HCT116 (cell line): ENCODE measurements at regions not wholly inside any gene's neighbourhood (a gene's known extent, or its start where the extent isn't known, plus 50 kb on each side); places are given as distances from the start of the nearest gene placed in this dataset.
"Not testable (repeated sequence)": the region's sequence is repeated elsewhere in the genome, so short reads cannot be mapped to it uniquely, and the experiment has no call there.

Experiments used
- ATAC-seq: fragments of 200-7000 bp; cut with Tn5 transposase; 2 replicates; pipeline ENCODE4 v1.9.1; 2020; ENCODE audit warnings: mild to moderate bottlenecking, moderate library complexity
- BruUV-seq: library from RNA; stranded (reverse); fragments of 400-500 nt; replicated peaks from 2 replicates; lab custom pipeline; 2021; lab: Mats Ljungman, UMichigan
- CTCF ChIA-PET: fragments of 300-600 bp; sonication (Branson Sonifier 250); formaldehyde crosslinking; loops from one replicate; lab custom pipeline; 2021; ENCODE audit warnings: antibody characterized with exemption; lab: Charles Lee
- POLR2A ChIA-PET: fragments of 300-600, 350-600 bp; sonication (Branson Sonifier 250); formaldehyde crosslinking; loops from one replicate; lab custom pipeline; 2021; ENCODE audit warnings: antibody characterized with exemption; lab: Charles Lee
- RAD21 ChIA-PET, 2 experiments: fragments of 300-600 bp; sonication (Branson Sonifier 250); formaldehyde crosslinking; loops; one replicate each; lab custom pipeline; 2023; ENCODE audit warnings: low total read pairs in 2 of 2; ENCODE audit not compliant: uncharacterized antibody in 2 of 2, unreplicated experiment in 2 of 2, low non-redundant PET in 1 of 2; lab: Charles Lee
- DNase-seq: peaks from one replicate; pipeline ENCODE4 v3.0.0-alpha.2; 2010; ENCODE audit warnings: low read depth, low spot score
- H2AFZ ChIP-seq: fragments of 200-600 bp; shearing (Covaris generic), sonication (generic); 2 replicates; pipeline ENCODE4 v1.6.1; 2017; ENCODE audit warnings: low read depth, mixed run types, mixed read lengths, antibody characterized with exemption, low read length; ENCODE audit not compliant: poor library complexity, severe bottlenecking
- H3K27ac ChIP-seq: 2 replicates; pipeline ENCODE4 v1.5.1; 2012; ENCODE audit warnings: low read depth, low read length
- H3K27me3 ChIP-seq: fragments of 200-600 bp; sonication (generic); 2 replicates; pipeline ENCODE4 v1.6.1; 2016; ENCODE audit warnings: mixed run types, low read length, mixed read lengths; ENCODE audit not compliant: insufficient read depth
- H3K36me3 ChIP-seq, 2 experiments: fragments of 200-500 bp in 1 of 2; fragments of 200-600 bp in 1 of 2; sonication (Bioruptor generic) in 1 of 2; sonication (generic) in 1 of 2; 2 replicates each; pipeline versions ENCODE4 v1.5.1 to v1.6.1; 2014 to 2016; ENCODE audit warnings: low read length in 2 of 2, inconsistent platforms in 1 of 2, mixed read lengths in 1 of 2, mixed run types in 1 of 2; ENCODE audit not compliant: insufficient read depth in 2 of 2, control insufficient read depth in 1 of 2
- H3K4me1 ChIP-seq, 2 experiments: fragments of 200-600 bp in 1 of 2; sonication (generic) in 1 of 2; 2 replicates each; pipeline versions ENCODE4 v1.5.1 to v1.6.1; 2012 to 2017; ENCODE audit warnings: low read length in 2 of 2, inconsistent platforms in 1 of 2, mild to moderate bottlenecking in 1 of 2, mixed read lengths in 1 of 2, mixed run types in 1 of 2, moderate library complexity in 1 of 2; ENCODE audit not compliant: insufficient read depth in 2 of 2, control insufficient read depth in 1 of 2
- H3K4me2 ChIP-seq: fragments of 200-600 bp; sonication (generic); 2 replicates; pipeline ENCODE4 v1.6.1; 2017; ENCODE audit warnings: mixed run types, low read length, mixed read lengths
- H3K4me3 ChIP-seq, 2 experiments: fragments of 200-600 bp in 1 of 2; sonication (generic) in 1 of 2; replicated peaks in 1 of 2; 2 replicates each; pipeline ENCODE4 v1.5.1; 2011 to 2016; ENCODE audit warnings: low read length in 2 of 2, control low read depth in 1 of 2, low read depth in 1 of 2, mild to moderate bottlenecking in 1 of 2, mixed read lengths in 1 of 2, mixed run types in 1 of 2
- H3K79me2 ChIP-seq: fragments of 200-600 bp; sonication (generic); 2 replicates; pipeline ENCODE4 v1.6.1; 2017; ENCODE audit warnings: mild to moderate bottlenecking, mixed run types, low read length, moderate library complexity, mixed read lengths; ENCODE audit not compliant: insufficient read depth
- H3K9ac ChIP-seq: fragments of 200-600 bp; sonication (generic); 2 replicates; pipeline ENCODE4 v1.6.1; 2016; ENCODE audit warnings: low read length, mixed read lengths
- H3K9me2 ChIP-seq: fragments of 200-600 bp; sonication (generic), shearing (Covaris generic); 2 replicates; pipeline ENCODE4 v1.6.1; 2017; ENCODE audit warnings: mixed run types, mild to moderate bottlenecking, moderate library complexity; ENCODE audit not compliant: insufficient read depth
- H3K9me3 ChIP-seq, 2 experiments: fragments of 200-500 bp in 1 of 2; fragments of 200-600 bp in 1 of 2; sonication (Bioruptor generic) in 1 of 2; sonication (generic) in 1 of 2; 2 replicates each; pipeline ENCODE4 v1.6.1; 2014 to 2017; ENCODE audit warnings: low read length in 2 of 2, mixed read lengths in 2 of 2, inconsistent platforms in 1 of 2, low read depth in 1 of 2, mild to moderate bottlenecking in 1 of 2, mixed run types in 1 of 2, moderate library complexity in 1 of 2; ENCODE audit not compliant: control insufficient read depth in 1 of 2, insufficient read depth in 1 of 2
- H4K20me1 ChIP-seq: fragments of 200-600 bp; sonication (generic), shearing (Covaris generic); 2 replicates; pipeline ENCODE4 v1.6.1; 2017; ENCODE audit warnings: mixed run types, mild to moderate bottlenecking, moderate library complexity; ENCODE audit not compliant: insufficient read depth
- ATF3 ChIP-seq: IDR thresholded peaks from 2 replicates; pipeline ENCODE4 v1.6.1; 2012
- EGR1 ChIP-seq: IDR thresholded peaks from 2 replicates; pipeline ENCODE4 v1.6.1; 2012; ENCODE audit warnings: low read depth
- ELF1 ChIP-seq: IDR thresholded peaks from 2 replicates; pipeline ENCODE4 v1.6.1; 2012; ENCODE audit warnings: low read depth, borderline replicate concordance
- FOSL1 ChIP-seq: IDR thresholded peaks from 2 replicates; pipeline ENCODE4 v1.6.1; 2012; ENCODE audit warnings: low read depth
- POLR2AphosphoS5 ChIP-seq: IDR thresholded peaks from 2 replicates; pipeline ENCODE4 v1.6.1; 2011; ENCODE audit warnings: mild to moderate bottlenecking, low read depth, low read length, moderate library complexity
- SIN3A ChIP-seq: IDR thresholded peaks from 2 replicates; pipeline ENCODE4 v1.6.1; 2012; ENCODE audit warnings: low read depth
- SRF ChIP-seq: IDR thresholded peaks from 2 replicates; pipeline ENCODE4 v1.6.1; 2012; ENCODE audit warnings: low read depth
- TCF7L2 ChIP-seq: IDR thresholded peaks from 2 replicates; pipeline ENCODE4 v1.7.0; 2011; ENCODE audit warnings: borderline replicate concordance, inconsistent platforms; ENCODE audit not compliant: insufficient read depth, insufficient read length; ENCODE audit errors: extremely low read depth
- YY1 ChIP-seq: IDR thresholded peaks from 2 replicates; pipeline ENCODE4 v1.6.1; 2011; ENCODE audit warnings: low read length, low read depth, moderate library complexity, mild to moderate bottlenecking; ENCODE audit not compliant: insufficient replicate concordance; ENCODE audit errors: extremely low read depth
- ZFX ChIP-seq: fragments of 450-650 bp; IDR thresholded peaks from 2 replicates; pipeline ENCODE4 v1.6.1; 2017
- intact Hi-C: fragments of 100-400 bp; cut with micrococcal nuclease; formaldehyde crosslinking; loops from 2 replicates; pipeline ENCODE4 v1.10.0; 2022

DNA sequence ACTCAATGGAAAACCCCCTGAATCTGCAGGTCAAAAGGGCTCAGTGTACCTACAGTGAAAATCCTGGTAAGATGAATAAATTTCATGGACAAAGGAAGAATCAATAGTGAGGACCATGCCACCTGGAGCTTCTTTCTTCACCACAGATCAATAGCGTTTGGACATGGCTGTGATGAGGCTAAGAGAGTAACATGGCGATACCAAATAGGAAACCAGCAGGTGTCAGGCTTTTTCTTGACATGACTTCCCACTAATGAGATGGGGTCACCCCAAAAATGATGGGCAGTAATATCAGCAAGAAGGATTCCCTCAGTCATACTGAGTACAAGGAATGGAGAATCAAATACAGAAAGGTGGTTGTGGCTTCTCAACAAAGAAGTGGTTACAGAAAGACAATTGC is 208.5 kb upstream of the PLPPR1 start:
- CTCF ChIA-PET, result no interaction called here
- Histone ChIP-seq H3K27ac (no peak overlapping the region), H3K4me3 (no peak overlapping the region), H3K4me2 (no peak overlapping the region), H3K9me2 (no peaks in the 10 kb centered on the region), H3K36me3 (no peaks in the 10 kb centered on the region), H3K9me3 (no peaks in the 10 kb centered on the region), H4K20me1 (no peaks in the 10 kb centered on the region; the same call in 1 of the 2 replicates), H3K79me2 (no peaks in the 10 kb centered on the region), H3K27me3 (peaks cover 10% of the 10 kb centered on the region; the same call in 1 of the 2 replicates), H3K4me1 (no peaks in the 10 kb centered on the region), H2AFZ (no peak overlapping the region), H3K9ac (no peak overlapping the region)
- DNase-seq, result no peak
- no peak for ATAC-seq
- RAD21 ChIA-PET, result no interaction called here
- intact Hi-C loops, result no loop called here
- no peak for TF ChIP-seq ELF1
- TF ChIP-seq SRF, result no peak
- POLR2A ChIA-PET, result no interaction called here
- no TSS peak for BruUV-seq

GRCh38 chr9:100833035-100833434 is 195.5 kb upstream of the PLPPR1 start:
- H3K9me2 ChIP-seq, H2AFZ ChIP-seq, DNase-seq, H3K4me2 ChIP-seq, H3K9me3 ChIP-seq, BruUV-seq, H3K9ac ChIP-seq, CTCF ChIA-PET, H3K4me1 ChIP-seq, H3K4me3 ChIP-seq, H4K20me1 ChIP-seq, ATAC-seq, intact Hi-C loops, H3K36me3 ChIP-seq, H3K79me2 ChIP-seq, H3K27me3 ChIP-seq, POLR2A ChIA-PET, H3K27ac ChIP-seq, RAD21 ChIA-PET: not testable (repeated sequence)

DNA sequence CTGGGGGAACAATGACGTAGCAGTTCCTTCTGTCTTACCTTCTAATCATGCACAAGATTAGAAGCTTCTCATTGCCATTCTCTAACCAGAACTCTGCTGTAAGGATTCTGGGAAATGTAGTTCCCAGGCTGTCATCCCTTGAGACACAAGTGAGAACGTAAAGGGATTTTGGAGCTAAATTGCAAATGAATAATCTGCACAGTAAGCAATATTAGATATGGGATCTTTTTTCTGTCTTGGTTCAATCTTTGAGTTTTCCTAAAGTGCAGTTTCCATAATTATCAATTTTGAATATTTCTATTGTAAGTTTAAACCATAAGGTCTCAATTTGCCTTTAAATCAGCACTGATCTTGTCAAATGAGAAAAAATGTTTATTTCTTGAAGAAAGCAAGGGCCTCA is 189.7 kb upstream of the PLPPR1 start:
- Histone ChIP-seq H3K9me2 (no peaks in the 10 kb centered on the region), H3K27ac (no peak overlapping the region), H3K79me2 (no peaks in the 10 kb centered on the region), H3K27me3 (peaks cover 8% of the 10 kb centered on the region; the same call in 1 of the 2 replicates), H3K4me3 (no peak overlapping the region), H3K9ac (no peak overlapping the region), H4K20me1 (no peaks in the 10 kb centered on the region), H3K36me3 (no peaks in the 10 kb centered on the region), H2AFZ (no peak overlapping the region), H3K4me2 (no peak overlapping the region)
- no TSS peak for BruUV-seq
- CTCF ChIA-PET, result no interaction called here
- intact Hi-C loops, result no loop called here
- POLR2A ChIA-PET, result no interaction called here
- ATAC-seq, result no peak
- TF ChIP-seq SIN3A (no peak), ATF3 (no peak), EGR1 (no peak), ZFX (no peak), TCF7L2 (no peak), FOSL1 (no peak), POLR2AphosphoS5 (no peak), YY1 (no peak)
- TF ChIP-seq, all 23 proteins: peak for 0
- no peaks in the 10 kb centered on the region for H3K4me1 ChIP-seq
- no peaks in the 10 kb centered on the region for H3K9me3 ChIP-seq
- RAD21 ChIA-PET, result no interaction called here
- DNase-seq, result no peak
